GM12878 (cell line): ENCODE measurements at regions not wholly inside any gene's neighbourhood (a gene's known extent, or its start where the extent isn't known, plus 50 kb on each side); places are given as distances from the start of the nearest gene placed in this dataset.

ENCODE experiments used
- ATAC-seq: fragments of 200-7000 bp; cut with Tn5 transposase; 3 replicates; pipeline ENCODE4 v1.9.1; 2020; ENCODE audit warnings: mild to moderate bottlenecking, moderate library complexity
- BruUV-seq: library from RNA; stranded (reverse); fragments of 400-500 nt; replicated peaks from 2 replicates; lab custom pipeline; 2021; lab: Mats Ljungman, UMichigan
- CTCF ChIA-PET: fragments of 300-600 bp; sonication (Branson Sonifier 250); formaldehyde crosslinking; extraction: SDS; loops from one replicate; lab custom pipeline; 2021; ENCODE audit warnings: inconsistent platforms; lab: Yijun Ruan, JAX
- POLR2A ChIA-PET: fragments of 350-600 bp; formaldehyde crosslinking; extraction: SDS; loops from one replicate; lab custom pipeline; 2021; ENCODE audit warnings: inconsistent platforms; lab: Charles Lee
- RAD21 ChIA-PET: fragments of 300-600 bp; sonication (Branson Sonifier 250); formaldehyde crosslinking; loops from one replicate; lab custom pipeline; 2023; ENCODE audit warnings: antibody characterized with exemption; ENCODE audit not compliant: unreplicated experiment; lab: Charles Lee
- SMC1A ChIA-PET: fragments of 300-600 bp; sonication (Branson Sonifier 250); formaldehyde crosslinking; loops from one replicate; lab custom pipeline; 2023; ENCODE audit not compliant: unreplicated experiment, uncharacterized antibody; lab: Charles Lee
- DNase-seq: peaks from one replicate; pipeline ENCODE4 v3.0.0-alpha.2; 2011; ENCODE audit warnings: low read depth, low spot score
- FAIRE-seq: peaks from 3 replicates; lab custom pipeline; 2011; peaks lifted over from hg19 to GRCh38; lab: Jason Lieb, UNC
- H2AFZ ChIP-seq: 2 replicates; pipeline ENCODE4 v1.6.0; 2011; ENCODE audit warnings: low read depth, low read length, control low read depth; ENCODE audit not compliant: control insufficient read depth
- H3K27ac ChIP-seq: 2 replicates; pipeline ENCODE4 v1.5.1; 2011; ENCODE audit warnings: control low read depth; ENCODE audit not compliant: control insufficient read depth, insufficient read depth
- H3K27me3 ChIP-seq, 2 experiments: replicated peaks in 1 of 2; 2 replicates each; pipeline versions ENCODE4 v1.6.0 to v1.6.1; 2011; ENCODE audit warnings: low read length in 1 of 2; ENCODE audit not compliant: control insufficient read depth in 2 of 2, insufficient read depth in 2 of 2
- H3K36me3 ChIP-seq, 2 experiments: 2 replicates each; pipeline ENCODE4 v1.5.1; 2011; ENCODE audit warnings: low read length in 1 of 2; ENCODE audit not compliant: control insufficient read depth in 2 of 2, insufficient read depth in 2 of 2
- H3K4me1 ChIP-seq: 2 replicates; pipeline ENCODE4 v1.6.1; 2011; ENCODE audit warnings: mild to moderate bottlenecking, low read length, moderate library complexity, mixed read lengths; ENCODE audit not compliant: control insufficient read depth, insufficient read depth
- H3K4me2 ChIP-seq: 2 replicates; pipeline ENCODE4 v1.6.0; 2011; ENCODE audit warnings: control low read depth; ENCODE audit not compliant: control insufficient read depth, insufficient read depth
- H3K4me3 ChIP-seq: fragments of 200-600 bp; sonication (generic); 2 replicates; pipeline ENCODE4 v1.5.1; 2016
- H3K79me2 ChIP-seq: 2 replicates; pipeline ENCODE4 v1.6.0; 2011; ENCODE audit warnings: low read length; ENCODE audit not compliant: control insufficient read depth, insufficient read depth
- H3K9ac ChIP-seq: 2 replicates; pipeline ENCODE4 v1.8.0; 2011; ENCODE audit warnings: low read length, control low read depth, mixed read lengths; ENCODE audit not compliant: control insufficient read depth, insufficient read depth
- H3K9me3 ChIP-seq: replicated peaks from 3 replicates; pipeline ENCODE4 v1.5.1; 2011; ENCODE audit warnings: mild to moderate bottlenecking, low read length; ENCODE audit not compliant: control insufficient read depth, insufficient read depth
- H4K20me1 ChIP-seq: 2 replicates; pipeline ENCODE4 v1.6.0; 2011; ENCODE audit not compliant: control insufficient read depth, insufficient read depth
- BRCA1 ChIP-seq: IDR thresholded peaks from 2 replicates; pipeline ENCODE4 v1.6.1; 2011; ENCODE audit warnings: low read depth, low read length, improper control_type of control experiment
- KAT2A ChIP-seq: conservative IDR thresholded peaks from 2 replicates; pipeline ENCODE4 v1.6.1; 2011; ENCODE audit warnings: low read depth, low read length; ENCODE audit not compliant: control insufficient read depth
- LARP7 ChIP-seq: fragments of 450-650 bp; IDR thresholded peaks from 2 replicates; pipeline ENCODE4 v1.6.1; 2017; ENCODE audit warnings: mild to moderate bottlenecking
- NFXL1 ChIP-seq: fragments of 450-650 bp; IDR thresholded peaks from 2 replicates; pipeline ENCODE4 v1.6.1; 2017; ENCODE audit warnings: antibody characterized with exemption, mild to moderate bottlenecking, borderline replicate concordance
- NR2C2 ChIP-seq: IDR thresholded peaks from 2 replicates; pipeline ENCODE4 v1.6.1; 2011; ENCODE audit warnings: borderline replicate concordance, low read depth; ENCODE audit not compliant: control insufficient read depth, insufficient read length
- PAX5 ChIP-seq: IDR thresholded peaks from 2 replicates; pipeline ENCODE4 v1.6.1; 2011; ENCODE audit warnings: low read depth, low read length, borderline replicate concordance
- PKNOX1 ChIP-seq: fragments of 450-650 bp; IDR thresholded peaks from 2 replicates; pipeline ENCODE4 v1.6.1; 2016; ENCODE audit warnings: mild to moderate bottlenecking
- RFX5 ChIP-seq: IDR thresholded peaks from 2 replicates; pipeline ENCODE4 v1.6.1; 2011; ENCODE audit warnings: low read depth, low read length, improper control_type of control experiment
- SMARCA5 ChIP-seq: fragments of 450-650 bp; IDR thresholded peaks from 2 replicates; pipeline ENCODE4 v1.6.1; 2017; ENCODE audit warnings: mild to moderate bottlenecking
- SMC3 ChIP-seq: IDR thresholded peaks from 2 replicates; pipeline ENCODE4 v1.6.1; 2011; ENCODE audit warnings: low read length, improper control_type of control experiment, borderline replicate concordance
- SP1 ChIP-seq: IDR thresholded peaks from one replicate; pipeline ENCODE4 v1.6.1; 2011; ENCODE audit warnings: low read depth, low read length
- TCF7 ChIP-seq: IDR thresholded peaks from 2 replicates; pipeline ENCODE4 v1.6.1; 2014; ENCODE audit warnings: antibody characterized with exemption, borderline replicate concordance
- ZBTB11 ChIP-seq: fragments of 450-650 bp; formaldehyde crosslinking; IDR thresholded peaks from 2 replicates; pipeline ENCODE4 v1.5.0; 2022; ENCODE audit warnings: mild to moderate bottlenecking, missing genetic modification characterization
- ZZZ3 ChIP-seq: IDR thresholded peaks from 2 replicates; pipeline ENCODE4 v1.6.1; 2011; ENCODE audit warnings: low read depth; ENCODE audit not compliant: control insufficient read depth, insufficient read length
- WGBS: methylation state at CpG from one replicate; pipeline ENCODE4 v1.1.6; 2016; ENCODE audit warnings: low lambda C conversion rate; ENCODE audit not compliant: insufficient replicate concordance, insufficient coverage; ENCODE audit errors: missing lambda C conversion rate; 5-methylcytosine and 5-hydroxymethylcytosine counted together
- in situ Hi-C: fragments of 300-500 bp; cut with MboI; formaldehyde crosslinking; loops from 9 replicates; pipeline ENCODE4 v1.14.3; 2018; ENCODE audit warnings: mixed read lengths
- intact Hi-C: fragments of 100-400 bp; cut with micrococcal nuclease; formaldehyde crosslinking; loops from one replicate; pipeline ENCODE4 v1.14.2; 2022; ENCODE audit not compliant: unreplicated experiment

- CTCF ChIA-PET, result no interaction called here
- no peak for FAIRE-seq
- SMC1A ChIA-PET, result no interaction called here
- TF ChIP-seq SMC3 (no peak), LARP7 (no peak)
- DNase-seq, result no peak
- H3K27me3 ChIP-seq, result no peaks in the 10 kb centered on the region; a peak in 1 of 4 replicates
- no peaks in the 10 kb centered on the region for H3K9me3 ChIP-seq
- no peak overlapping the region for H3K4me2 ChIP-seq
- in situ Hi-C loops, result no loop called here
- intact Hi-C loops, result no loop called here
- RAD21 ChIA-PET, result no interaction called here
- H3K36me3 ChIP-seq, result no peaks in the 10 kb centered on the region
- no peak overlapping the region for H3K9ac ChIP-seq
- H3K4me3 ChIP-seq, result no peak overlapping the region
- no peaks in the 10 kb centered on the region for H3K4me1 ChIP-seq
- no peaks in the 10 kb centered on the region for H3K79me2 ChIP-seq
- no TSS peak for BruUV-seq
- H4K20me1 ChIP-seq, result no peaks in the 10 kb centered on the region
- H3K27ac ChIP-seq, result no peak overlapping the region
- no peak overlapping the region for H2AFZ ChIP-seq
- no peak for ATAC-seq
- POLR2A ChIA-PET, result no interaction called here
- WGBS, result 38% methylated on average over 13 of the region's 13 CpGs
Measured at GRCh38 chr11:112723676-112724495, 237.3 kb upstream of the NCAM1 start.

GRCh38 chr11:112724496-112724790 is 236.8 kb upstream of the NCAM1 start:
- Histone ChIP-seq H4K20me1 (no peaks in the 10 kb centered on the region), H3K27me3 (no peaks in the 10 kb centered on the region; a peak in 1 of 4 replicates), H3K4me3 (no peak overlapping the region), H3K79me2 (no peaks in the 10 kb centered on the region), H3K36me3 (no peaks in the 10 kb centered on the region), H3K4me1 (no peaks in the 10 kb centered on the region), H3K9me3 (no peaks in the 10 kb centered on the region), H3K9ac (no peak overlapping the region), H2AFZ (no peak overlapping the region), H3K4me2 (no peak overlapping the region), H3K27ac (no peak overlapping the region)
- RAD21 ChIA-PET, result no interaction called here
- POLR2A ChIA-PET, result no interaction called here
- CTCF ChIA-PET, result no interaction called here
- in situ Hi-C loops (no loop called here), intact Hi-C loops (no loop called here)
- ATAC-seq, result no peak
- WGBS, result 0% methylated on average over 4 of the region's 4 CpGs
- BruUV-seq, result no TSS peak
- no peak for FAIRE-seq
- SMC1A ChIA-PET, result no interaction called here
- no peak for DNase-seq
- TF ChIP-seq NR2C2 (no peak), KAT2A (no peak), PKNOX1 (no peak), PAX5 (no peak), TCF7 (no peak), SMARCA5 (no peak), ZBTB11 (CRISPR knock-in tag) (no peak), RFX5 (no peak), SP1 (no peak), BRCA1 (no peak), NFXL1 (no peak), ZZZ3 (no peak)
